ENCODE measurements at regions not wholly inside any gene's neighbourhood (a gene's known extent, or its start where the extent isn't known, plus 50 kb on each side); places are given as distances from the start of the nearest gene placed in this dataset.

GRCh38 chr14:104446611-104447010 lies 133.0 kb upstream of the C14orf180 start:
- intact Hi-C loops (cut with DNase I; ENCODE audit: low total_unique reads): no loop called here
- TF ChIP-seq CTCF (IDR thresholded peaks at IDR 0.05): no peak
- no peaks in the 10 kb centered on the region for H3K36me3 ChIP-seq
- H3K27me3 ChIP-seq: peaks cover 0 to 35% of the 10 kb centered on the region in 2 donors
- H3K4me1 ChIP-seq: no peaks in the 10 kb centered on the region
- H3K4me3 ChIP-seq: no peak overlapping the region
- H3K27ac ChIP-seq: no peak overlapping the region
- peak; percentile 11 to 39 for DNase-seq
- peaks cover 0 to 21% (median 8%) of the 10 kb centered on the region in 3 donors for H3K9me3 ChIP-seq

DNA sequence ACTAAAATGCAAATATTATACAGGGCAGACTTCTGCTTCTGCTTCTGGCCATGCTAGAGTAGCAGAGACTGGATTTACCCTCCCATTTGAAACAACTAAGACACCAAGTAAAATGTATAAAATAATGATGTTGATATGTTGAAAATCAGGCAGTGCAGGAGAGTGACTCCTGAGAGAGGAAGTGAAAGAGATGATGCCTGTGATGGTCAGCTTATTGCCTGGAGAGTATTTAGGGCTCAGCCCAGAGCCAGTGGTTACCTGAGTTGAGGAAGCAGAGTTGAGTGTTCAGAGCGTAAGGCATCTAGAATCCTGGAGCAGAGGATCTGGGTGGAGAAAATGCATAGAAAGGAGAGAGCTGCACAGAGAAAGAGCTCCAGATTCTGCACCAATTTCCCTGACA lies 131.8 kb upstream of the C14orf180 start:
- peaks cover 0 to 21% (median 8%) of the 10 kb centered on the region in 3 donors for H3K9me3 ChIP-seq
- no peak for TF ChIP-seq CTCF (IDR thresholded peaks at IDR 0.05)
- DNase-seq: peak in 1 of 2 donors; percentile 3
- no peak overlapping the region for H3K4me3 ChIP-seq
- intact Hi-C loops (cut with DNase I; ENCODE audit: low total_unique reads): no loop called here
- no peaks in the 10 kb centered on the region for H3K4me1 ChIP-seq
- no peaks in the 10 kb centered on the region for H3K36me3 ChIP-seq
- H3K27ac ChIP-seq: no peak overlapping the region
- H3K27me3 ChIP-seq: peaks cover 0 to 35% of the 10 kb centered on the region in 2 donors

DNA sequence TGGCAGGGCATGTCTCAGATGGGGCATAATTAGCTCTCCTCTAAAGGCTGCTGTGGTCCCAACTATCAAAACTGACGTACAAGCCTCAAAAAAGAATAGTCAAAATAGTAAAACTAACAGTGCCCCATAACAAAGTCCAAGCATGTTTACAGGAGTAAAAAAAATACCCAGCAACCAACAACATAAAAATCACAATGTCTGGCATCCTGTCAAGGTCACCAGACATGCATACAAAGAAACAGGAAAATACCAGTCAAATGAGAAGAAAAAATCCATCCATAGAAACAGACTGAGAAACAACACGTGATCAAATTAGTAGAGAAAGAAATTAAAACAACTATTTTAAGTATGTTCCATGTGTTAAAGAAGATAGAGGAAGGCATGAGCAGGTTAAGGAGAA lies 131.2 kb upstream of the C14orf180 start:
- intact Hi-C loops (cut with DNase I; ENCODE audit: low total_unique reads): no loop called here

DNA sequence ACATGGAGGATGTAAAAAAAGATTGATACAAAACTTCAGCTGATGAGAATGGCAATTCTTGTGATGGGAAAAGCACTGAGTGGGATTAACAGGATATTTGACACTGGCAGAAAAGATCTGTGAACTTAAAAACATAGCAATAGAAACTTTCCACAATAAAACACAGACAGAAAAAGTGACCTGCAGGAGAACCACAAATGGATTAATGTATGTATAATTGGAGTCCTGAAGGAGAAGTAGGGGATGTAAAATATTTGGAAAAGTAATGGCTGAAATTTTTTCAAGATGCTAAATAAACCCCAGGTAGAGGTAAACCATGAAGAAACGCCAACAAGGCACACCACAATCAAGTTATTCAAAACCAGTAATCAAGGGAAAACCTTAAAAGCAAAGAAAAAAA lies 130.8 kb upstream of the C14orf180 start:
- peaks cover 0 to 21% (median 11%) of the 10 kb centered on the region in 3 donors for H3K9me3 ChIP-seq
- H3K27me3 ChIP-seq: peaks cover 0 to 35% of the 10 kb centered on the region in 2 donors
- H3K27ac ChIP-seq: no peak overlapping the region
- H3K36me3 ChIP-seq: no peaks in the 10 kb centered on the region
- no peak for DNase-seq
- no peak for TF ChIP-seq CTCF (IDR thresholded peaks at IDR 0.05)
- no peak overlapping the region for H3K4me3 ChIP-seq
- intact Hi-C loops (cut with DNase I; ENCODE audit: low total_unique reads): no loop called here
- no peaks in the 10 kb centered on the region for H3K4me1 ChIP-seq

More for the DNA sequence above, 131.2 kb upstream of the C14orf180 start:
- H3K27ac ChIP-seq: no peak overlapping the region
- H3K4me3 ChIP-seq: no peak overlapping the region
- TF ChIP-seq CTCF (IDR thresholded peaks at IDR 0.05): no peak
- peaks cover 0 to 35% of the 10 kb centered on the region in 2 donors for H3K27me3 ChIP-seq
- DNase-seq: no peak
- H3K9me3 ChIP-seq: peaks cover 0 to 21% (median 8%) of the 10 kb centered on the region in 3 donors
- H3K4me1 ChIP-seq: no peaks in the 10 kb centered on the region
- H3K36me3 ChIP-seq: no peaks in the 10 kb centered on the region

GRCh38 chr14:104450811-104451401 lies 128.7 kb upstream of the C14orf180 start:
- Histone ChIP-seq H3K27me3 (peaks cover 0 to 31% of the 10 kb centered on the region in 2 donors), H3K4me3 (no peak overlapping the region), H3K27ac (no peak overlapping the region), H3K4me1 (no peaks in the 10 kb centered on the region), H3K9me3 (peaks cover 0 to 21% (median 11%) of the 10 kb centered on the region in 3 donors), H3K36me3 (no peaks in the 10 kb centered on the region)
- intact Hi-C loops (cut with DNase I; ENCODE audit: low total_unique reads): no loop called here
- DNase-seq: peak in 1 of 2 donors; percentile 56
- TF ChIP-seq CTCF (IDR thresholded peaks at IDR 0.05): no peak

Measured in tibial artery (tissue), 4 donors.